GM18499 (cell line): ENCODE measurements at regions not wholly inside any gene's neighbourhood (a gene's known extent, or its start where the extent isn't known, plus 50 kb on each side); places are given as distances from the start of the nearest gene placed in this dataset.
"Not testable (repeated sequence)": the region's sequence is repeated elsewhere in the genome, so short reads cannot be mapped to it uniquely, and the experiment has no call there.

Source experiments
- ATAC-seq: cut with Tn5 transposase; IDR thresholded peaks from one replicate; pipeline ENCODE4 v1.9.1; 2021; ENCODE audit warnings: moderate number of reproducible peaks; ENCODE audit not compliant: insufficient read depth, unreplicated experiment

DNA sequence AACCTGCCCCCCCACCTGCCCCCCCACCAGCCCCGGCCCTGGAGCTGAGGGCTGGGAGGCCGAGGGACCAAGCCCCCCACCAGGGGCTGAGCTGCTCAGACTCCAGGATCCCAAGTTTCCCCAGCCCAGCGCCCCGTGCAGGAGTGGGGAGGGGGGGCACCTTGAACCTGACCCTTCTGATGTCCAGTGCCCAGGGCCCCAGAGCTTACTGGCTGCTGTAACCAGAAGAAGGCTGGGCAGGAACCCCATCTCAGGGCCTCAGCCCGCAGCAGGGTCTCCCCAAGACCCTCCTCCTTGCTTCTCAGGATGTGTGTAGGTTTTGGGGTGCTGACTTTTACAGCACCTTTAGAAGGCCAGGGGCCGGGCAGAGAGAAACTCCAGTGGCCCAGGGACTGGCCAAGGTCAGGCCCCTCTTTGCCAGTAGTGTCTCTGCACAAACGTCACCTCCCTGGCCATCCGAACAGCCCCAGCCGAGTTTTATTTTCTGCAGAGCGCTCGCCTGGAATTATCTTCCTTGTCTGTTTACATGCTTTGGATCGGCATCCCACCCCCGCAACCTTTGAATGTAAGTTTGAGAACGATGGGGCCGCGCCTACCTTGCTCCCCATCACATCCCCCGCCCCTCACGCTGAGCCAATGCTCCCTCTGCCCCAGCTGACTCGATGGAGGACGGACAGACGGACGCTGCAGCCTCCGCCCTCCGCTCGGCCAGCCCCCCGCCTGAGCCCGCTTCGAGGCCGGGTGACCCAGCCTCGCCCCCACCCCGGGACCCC, 70.1 kb upstream of the CASZ1 start:
- no peak for ATAC-seq

DNA sequence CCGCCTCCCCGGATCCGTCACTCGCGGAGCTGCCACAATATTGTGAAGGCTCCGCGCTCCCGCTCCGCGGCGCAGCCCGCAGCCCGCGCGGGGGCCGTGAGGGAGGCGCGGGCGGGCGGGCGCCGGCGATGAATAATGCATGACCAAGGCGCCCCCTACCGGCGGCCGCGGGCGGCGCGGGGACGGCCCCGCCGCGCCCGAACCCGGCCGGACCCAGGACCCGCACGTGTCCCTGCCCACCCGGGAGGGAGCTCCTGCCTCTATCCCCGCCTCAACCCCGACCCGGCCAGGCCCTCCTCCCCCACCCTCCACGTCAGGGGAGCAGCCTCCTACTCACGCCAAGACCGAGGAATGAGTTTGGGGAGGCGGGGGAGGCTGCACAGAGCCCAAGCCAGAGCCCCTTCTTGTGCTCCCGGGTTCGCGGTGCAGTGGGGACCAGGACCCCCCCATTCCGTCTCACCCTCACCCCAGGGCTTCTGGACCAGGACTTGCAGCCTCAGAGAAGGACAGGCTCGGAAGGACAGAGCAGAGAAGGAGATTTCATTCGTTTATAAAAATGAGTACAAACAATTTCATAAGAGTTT, 70.8 kb upstream of the CASZ1 start:
- ATAC-seq, result no peak

DNA sequence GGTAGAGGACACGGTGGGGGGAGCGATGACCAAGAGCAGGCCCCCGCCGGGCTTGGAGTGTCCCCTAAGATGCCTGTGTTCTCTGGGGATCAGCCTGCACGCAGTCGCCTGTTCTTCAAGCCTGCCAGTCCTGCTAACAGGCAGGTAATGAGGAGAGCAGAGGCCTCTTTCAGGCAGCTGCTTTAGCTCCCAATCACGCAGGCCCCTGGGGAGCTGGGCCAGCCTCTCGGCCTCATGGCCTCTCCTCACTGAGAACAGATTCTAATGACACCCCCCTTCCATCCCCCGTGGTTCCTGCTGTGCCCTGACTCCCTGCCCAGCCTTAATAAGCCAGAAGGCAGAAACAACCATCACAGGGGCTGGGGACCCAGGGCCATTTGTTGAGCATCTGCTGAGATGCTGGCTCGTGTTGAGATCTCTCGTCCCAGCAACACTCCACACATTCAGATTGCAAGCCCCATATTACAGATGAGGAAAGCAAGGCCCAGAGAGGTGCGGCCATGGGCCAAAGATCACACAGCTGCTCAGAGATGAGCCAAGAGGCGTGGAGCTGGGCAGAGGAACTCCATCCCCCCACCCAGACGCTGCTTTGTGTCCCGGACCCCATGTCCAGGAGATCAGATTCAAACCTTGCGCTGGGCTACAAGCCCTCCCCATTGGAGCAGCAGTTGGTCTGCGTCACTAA, 71.6 kb upstream of the CASZ1 start:
- ATAC-seq, result no peak

GRCh38 chr1:10868599-10868965, 72.1 kb upstream of the CASZ1 start:
- ATAC-seq, result no peak

GRCh38 chr1:10869933-10870332, 73.5 kb upstream of the CASZ1 start:
- no peak for ATAC-seq

DNA sequence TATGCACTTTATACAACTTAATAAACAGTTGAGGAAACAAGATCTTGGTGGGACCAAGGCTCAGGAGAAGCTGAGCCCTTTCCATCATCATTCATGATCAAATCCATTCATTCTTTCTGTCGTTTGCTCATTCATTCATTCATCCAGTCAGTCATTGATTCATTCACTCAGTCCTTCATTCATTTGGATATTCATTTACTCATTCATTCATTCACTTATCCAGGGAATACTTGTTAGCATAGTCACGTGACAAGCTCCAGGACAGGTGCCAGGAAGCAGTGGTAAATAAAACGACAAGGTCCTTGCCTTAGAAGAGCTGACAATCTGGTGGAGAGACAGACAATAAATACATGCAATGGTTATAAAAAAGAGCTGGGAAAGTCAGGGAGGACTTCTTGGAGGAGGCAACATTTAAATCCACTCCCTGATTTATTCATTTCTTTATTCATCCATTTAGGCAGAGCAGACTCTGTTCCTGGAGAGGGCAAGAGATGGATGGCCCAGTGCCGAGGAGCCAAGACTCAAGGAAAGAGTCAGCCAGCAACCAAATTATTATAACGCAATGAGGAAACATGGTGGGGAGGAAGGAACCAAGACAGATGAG, 74.1 kb upstream of the CASZ1 start:
- ATAC-seq, result no peak

DNA sequence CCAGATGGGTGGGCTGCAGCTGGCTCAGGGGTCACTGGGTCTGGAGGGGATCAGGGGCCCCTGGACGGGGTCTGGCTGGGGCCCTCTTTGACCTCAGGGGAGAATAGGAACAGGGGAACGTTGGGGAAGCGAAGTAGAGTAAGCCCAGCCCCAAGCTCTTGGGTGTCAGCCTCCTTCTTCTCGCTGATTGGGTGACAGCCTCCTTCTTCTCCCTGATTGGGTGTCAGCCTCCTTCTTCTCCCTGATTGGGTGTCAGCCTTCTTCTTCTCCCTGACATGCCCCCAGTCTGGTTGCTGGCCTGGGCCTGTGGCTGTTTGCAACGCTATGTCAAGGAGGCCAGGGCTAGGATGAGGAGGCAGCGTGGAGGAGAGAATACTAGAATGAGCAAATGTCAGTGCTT, 76.7 kb upstream of the CASZ1 start:
- no peak for ATAC-seq

GRCh38 chr1:10874351-10874750, 77.9 kb upstream of the CASZ1 start:
- ATAC-seq, result no peak

- no peak for ATAC-seq
Measured at GRCh38 chr1:10877894-10878293, 81.4 kb upstream of the CASZ1 start.

DNA sequence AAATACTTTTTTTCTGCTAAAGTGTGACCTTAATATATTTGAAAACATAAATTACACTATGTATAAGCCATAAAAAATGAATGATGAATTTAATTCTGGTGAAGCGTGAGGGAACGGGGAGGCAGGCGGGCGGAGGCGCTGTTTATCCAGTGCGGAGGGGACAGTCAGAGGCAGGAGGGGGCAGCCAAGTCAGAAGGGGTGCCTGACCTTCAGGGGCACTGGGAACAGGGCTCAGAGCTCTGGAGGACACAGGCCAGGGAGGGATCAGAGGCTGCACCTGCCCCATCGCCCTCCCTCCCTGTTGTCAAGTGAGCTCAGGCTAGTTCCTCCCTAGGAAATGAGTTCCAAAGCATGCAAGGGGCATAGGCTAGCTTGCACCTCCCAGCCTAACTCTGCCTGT, 82.0 kb upstream of the CASZ1 start:
- ATAC-seq, result no peak

DNA sequence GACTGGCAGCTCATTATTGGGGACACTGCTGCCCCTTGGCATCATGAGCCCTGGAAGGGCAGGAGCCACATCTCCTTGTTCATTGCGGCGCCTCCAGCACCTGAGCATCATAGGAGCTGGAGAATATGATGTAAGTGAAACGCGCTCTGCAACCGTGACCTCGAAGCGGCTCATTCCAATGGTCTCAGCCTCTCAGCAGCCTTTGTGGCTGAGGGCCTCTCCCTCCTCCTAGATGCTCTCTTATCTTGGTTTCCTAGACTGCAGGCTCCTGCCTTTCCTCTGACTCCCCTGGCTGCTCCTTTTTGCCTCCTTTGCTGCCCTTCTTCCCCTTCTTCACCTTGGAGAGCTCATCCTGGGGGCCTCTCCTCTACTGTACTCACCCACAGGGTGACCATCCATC, 83.6 kb upstream of the CASZ1 start:
- ATAC-seq, result no peak

GRCh38 chr1:10881046-10881445, 84.6 kb upstream of the CASZ1 start:
- ATAC-seq, result no peak

DNA sequence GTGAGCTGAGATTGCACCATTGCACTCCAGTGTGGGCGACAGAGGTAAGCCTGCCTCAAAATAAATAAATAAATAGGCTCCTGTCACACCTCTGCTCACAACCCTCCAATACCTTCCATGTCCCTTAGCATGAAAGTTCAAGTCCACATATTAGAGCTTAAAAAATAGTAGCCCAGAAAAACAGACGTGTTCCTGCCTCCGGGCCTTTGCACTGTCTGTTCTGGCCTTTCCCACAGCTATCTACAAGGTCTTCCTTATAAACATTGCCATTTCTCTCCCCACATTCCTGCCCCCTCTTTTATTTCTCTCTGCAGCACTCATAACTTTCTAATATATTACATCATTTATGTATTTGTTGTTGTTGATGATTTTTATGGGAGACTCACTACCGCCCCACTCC, 85.6 kb upstream of the CASZ1 start:
- ATAC-seq, result no peak

- ATAC-seq, result not testable (repeated sequence)
Measured at GRCh38 chr1:10887032-10887431, 90.6 kb upstream of the CASZ1 start.

- no peak for ATAC-seq
Measured at GRCh38 chr1:10888291-10888690, 91.8 kb upstream of the CASZ1 start.

GRCh38 chr1:10888791-10889649, 92.6 kb upstream of the CASZ1 start:
- ATAC-seq, result no peak

- ATAC-seq, result no peak
Measured at GRCh38 chr1:10889650-10890353, 93.4 kb upstream of the CASZ1 start.

GRCh38 chr1:10890491-10891071, 94.1 kb upstream of the CASZ1 start:
- no peak for ATAC-seq

GRCh38 chr1:10891091-10891490, 94.6 kb upstream of the CASZ1 start:
- no peak for ATAC-seq
